GM21723 (cell line): ENCODE measurements at regions not wholly inside any gene's neighbourhood (a gene's known extent, or its start where the extent isn't known, plus 50 kb on each side); places are given as distances from the start of the nearest gene placed in this dataset.
A peak's percentile ranks its signal among the peaks of the same experiment; 100 is the strongest.
"Not testable (repeated sequence)": the region's sequence is repeated elsewhere in the genome, so short reads cannot be mapped to it uniquely, and the experiment has no call there.

Experiments
- ATAC-seq: cut with Tn5 transposase; IDR thresholded peaks from one replicate; pipeline ENCODE4 v1.9.1; 2021; ENCODE audit warnings: mild to moderate bottlenecking, moderate library complexity; ENCODE audit not compliant: unreplicated experiment

DNA sequence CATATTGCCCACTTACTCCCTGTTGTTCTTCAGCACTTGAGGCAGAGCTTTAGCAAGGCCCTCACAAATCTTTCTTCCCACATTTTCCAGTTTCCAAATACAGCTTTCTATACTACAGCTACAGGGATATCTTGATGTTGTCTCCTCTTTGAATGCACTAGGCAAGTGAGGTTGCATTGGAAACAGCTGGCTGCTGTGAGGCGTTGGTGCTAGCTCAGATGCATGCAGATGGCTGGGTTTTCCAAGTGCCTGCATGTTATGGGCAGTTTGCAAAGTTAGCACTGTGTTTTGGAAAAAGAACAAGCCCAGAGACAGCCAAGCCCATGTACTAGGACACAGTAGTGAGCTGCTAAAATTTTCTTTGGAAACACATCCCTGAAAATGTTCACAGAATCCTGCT lies 315.1 kb upstream of the RASGEF1B start:
- no peak for ATAC-seq

DNA sequence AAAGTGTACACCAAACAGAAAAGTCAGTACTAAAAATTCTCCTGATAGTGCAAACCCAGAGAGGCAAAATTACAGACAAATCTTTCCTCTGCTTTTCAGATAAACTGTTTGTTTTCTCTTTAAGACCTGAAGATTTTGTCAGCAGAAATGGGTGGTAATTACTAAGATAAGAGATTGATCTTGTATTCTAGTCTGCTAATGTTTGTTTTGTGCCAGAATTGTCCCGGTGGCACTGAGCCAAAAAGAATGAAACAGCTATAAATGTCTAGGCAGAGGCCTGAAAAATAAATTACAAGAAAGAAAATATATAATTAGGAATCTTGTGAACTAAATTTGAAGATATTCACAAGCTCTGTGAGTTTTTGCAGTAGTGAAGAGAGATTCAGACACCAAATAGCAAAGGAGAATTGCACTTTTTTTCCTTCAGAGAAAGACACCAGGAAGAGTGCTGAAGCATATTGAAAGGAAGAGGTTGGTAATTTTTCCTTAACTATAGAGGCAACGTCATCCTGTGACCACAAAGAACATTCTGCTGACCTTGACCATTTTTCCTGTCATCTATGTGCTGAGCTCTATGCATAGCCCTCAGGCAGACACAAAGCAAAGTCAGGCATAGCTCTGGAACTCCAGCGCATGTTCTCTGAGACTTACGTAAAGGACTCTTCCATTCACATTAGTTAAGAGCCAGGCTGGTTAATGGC lies 314.5 kb upstream of the RASGEF1B start:
- ATAC-seq: no peak

- no peak for ATAC-seq
These were observed 313.6 kb upstream of the RASGEF1B start for GRCh38 chr4:81785338-81785737.

DNA sequence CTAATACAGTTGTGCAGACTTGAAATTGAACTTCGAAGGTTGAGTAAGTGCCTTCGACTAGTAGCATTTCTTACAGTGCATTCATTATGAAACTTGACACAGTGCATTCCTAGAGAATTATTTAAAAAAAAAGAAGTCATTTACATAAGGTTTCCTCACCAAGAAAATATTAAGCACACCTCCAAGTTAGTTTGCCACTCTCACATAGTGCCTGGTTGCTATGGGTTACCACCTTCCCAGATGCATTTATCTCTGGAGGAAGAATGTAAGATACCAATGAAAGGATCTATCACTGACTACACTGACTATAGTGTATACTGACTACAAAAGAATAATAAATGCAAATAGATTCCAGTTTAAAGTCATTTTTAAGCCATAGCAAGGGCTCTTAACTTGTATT lies 311.9 kb upstream of the RASGEF1B start:
- ATAC-seq: no peak

- ATAC-seq: no peak
These were observed 310.1 kb upstream of the RASGEF1B start for GRCh38 chr4:81781799-81782198.

- not testable (repeated sequence) for ATAC-seq
These were observed 306.0 kb upstream of the RASGEF1B start for GRCh38 chr4:81777718-81778117.

- no peak for ATAC-seq
These were observed 305.1 kb upstream of the RASGEF1B start for GRCh38 chr4:81776794-81777193.

GRCh38 chr4:81773557-81773956 lies 301.9 kb upstream of the RASGEF1B start:
- no peak for ATAC-seq

DNA sequence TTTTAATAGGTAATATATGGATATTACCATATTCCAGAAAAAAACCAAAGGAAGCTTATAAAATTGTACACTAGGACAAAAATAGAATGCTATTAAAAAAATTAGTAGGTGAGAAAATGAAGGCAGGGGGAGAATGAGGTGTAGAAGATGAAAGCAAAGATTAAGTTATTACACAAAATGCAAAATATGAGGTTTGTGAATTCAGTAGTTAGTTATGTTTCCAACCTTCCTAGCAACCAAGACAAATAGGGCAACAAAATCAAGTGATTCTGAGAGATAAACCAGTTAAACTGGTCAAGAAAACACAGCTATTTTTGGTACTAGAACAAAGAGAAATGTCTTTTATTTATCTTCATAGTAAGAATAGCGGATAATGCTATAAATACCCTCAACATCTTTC lies 300.0 kb upstream of the RASGEF1B start:
- no peak for ATAC-seq

DNA sequence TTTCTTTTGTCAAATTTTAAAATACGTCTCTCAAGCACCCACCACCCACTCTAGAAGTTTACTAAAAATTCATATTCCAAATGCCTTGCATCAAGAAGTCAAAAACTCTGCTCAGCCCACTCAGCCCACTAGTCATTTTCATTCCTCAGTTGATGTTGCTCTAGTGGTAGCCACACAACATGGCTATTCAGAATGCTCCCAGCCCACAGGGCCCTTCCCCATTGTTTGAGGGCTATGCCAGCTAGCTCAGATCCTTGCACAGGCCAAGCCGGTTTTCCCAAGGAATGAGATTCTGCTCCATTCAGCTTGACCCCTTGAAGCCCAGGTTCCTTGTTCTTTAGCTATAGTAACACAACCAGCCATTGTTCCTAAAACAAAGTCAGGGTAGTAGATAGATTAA lies 297.5 kb upstream of the RASGEF1B start:
- no peak for ATAC-seq

DNA sequence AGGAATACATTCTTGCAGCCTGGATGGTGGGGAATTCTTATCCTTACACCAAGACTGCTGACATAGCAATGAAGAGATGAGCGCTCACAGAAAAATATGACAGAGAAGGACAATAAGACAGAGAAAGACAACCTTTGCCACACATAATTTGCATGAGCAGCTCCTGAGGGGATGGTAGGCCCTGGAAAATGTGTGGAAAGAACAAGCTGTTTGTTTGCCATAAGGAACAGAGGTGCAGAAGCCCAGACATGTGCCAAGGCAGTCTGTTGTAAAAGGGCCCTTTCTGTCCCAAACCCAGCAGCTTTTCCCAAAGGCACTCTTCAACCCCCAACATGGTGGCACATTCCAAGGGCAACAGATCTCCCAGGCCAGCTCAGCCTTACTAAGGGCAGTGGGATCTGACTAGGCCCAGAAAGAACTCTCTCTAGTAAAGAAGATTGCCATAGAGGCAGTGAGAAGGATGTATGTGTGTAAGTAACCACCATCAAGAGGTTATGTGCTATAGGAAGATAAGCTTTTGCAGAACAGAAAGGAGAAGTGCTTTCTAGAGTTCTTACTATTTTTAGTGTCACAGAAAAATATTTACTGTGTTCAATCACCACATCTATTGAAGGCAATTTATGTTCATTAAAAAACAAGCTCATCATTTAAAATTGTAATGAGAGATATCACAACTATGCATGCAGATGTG lies 287.0 kb upstream of the RASGEF1B start:
- no peak for ATAC-seq

GRCh38 chr4:81757691-81758090 lies 286.0 kb upstream of the RASGEF1B start:
- ATAC-seq: no peak

DNA sequence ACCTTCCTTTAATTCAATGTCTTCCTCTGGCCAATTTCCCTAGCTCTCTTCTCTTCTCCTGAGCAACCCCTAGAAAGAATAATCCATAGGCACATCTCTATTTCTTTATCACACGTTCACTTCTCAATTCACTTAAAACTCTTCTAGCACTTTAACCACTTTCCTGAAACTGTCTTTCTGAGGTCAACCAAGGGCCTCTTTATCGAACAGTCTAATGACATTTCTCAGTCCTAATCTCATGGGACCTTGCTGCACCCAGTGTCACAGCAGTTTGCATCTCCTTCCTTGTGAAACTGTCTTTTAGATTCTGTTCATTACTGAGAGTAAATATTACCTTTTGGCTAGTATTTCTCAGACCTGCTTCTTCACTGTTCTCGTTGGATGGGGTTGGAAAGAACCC lies 285.3 kb upstream of the RASGEF1B start:
- peak; percentile 83 for ATAC-seq

DNA sequence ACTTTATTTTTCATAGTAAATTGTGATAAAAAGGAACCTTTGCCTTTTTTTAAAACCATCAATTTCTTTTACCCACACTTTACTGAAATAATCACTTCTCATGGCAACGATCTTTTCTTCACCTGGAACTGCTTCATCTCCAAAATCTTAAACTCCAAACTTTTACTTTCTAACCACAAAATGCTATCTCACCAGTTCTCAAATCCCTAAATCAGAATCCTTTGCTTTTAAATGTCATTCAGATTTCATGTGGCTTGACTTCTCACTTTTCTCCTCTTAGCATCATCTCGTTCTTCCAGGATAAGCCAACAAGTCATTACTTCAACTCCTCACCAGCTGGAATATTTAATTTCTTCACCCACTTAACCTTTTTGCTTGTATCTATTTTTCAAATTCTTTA lies 284.3 kb upstream of the RASGEF1B start:
- ATAC-seq: no peak

DNA sequence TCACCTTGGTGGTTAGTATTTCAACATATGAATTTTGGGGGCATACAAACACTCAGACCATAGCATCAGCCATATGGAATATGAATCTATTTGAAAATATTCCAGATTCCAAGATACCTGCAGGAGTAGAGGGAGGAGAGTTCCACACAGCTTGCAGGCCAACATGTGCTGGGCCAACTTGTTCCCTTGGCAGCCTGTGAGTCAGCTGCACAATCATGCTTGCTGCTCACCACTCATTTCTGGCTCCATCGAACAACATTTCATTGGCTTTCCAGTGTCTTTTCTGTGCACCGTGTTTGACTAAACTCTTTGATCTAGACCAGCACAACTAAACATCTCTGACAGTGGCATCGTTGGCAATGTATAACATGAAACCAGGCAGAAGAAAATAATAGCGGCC lies 282.5 kb upstream of the RASGEF1B start:
- ATAC-seq: no peak

- ATAC-seq: no peak
These were observed 280.0 kb upstream of the RASGEF1B start for GRCh38 chr4:81751531-81752289.

- no peak for ATAC-seq
These were observed 275.7 kb upstream of the RASGEF1B start for GRCh38 chr4:81747242-81747930.

- no peak for ATAC-seq
These were observed 275.1 kb upstream of the RASGEF1B start for GRCh38 chr4:81746773-81747172.

DNA sequence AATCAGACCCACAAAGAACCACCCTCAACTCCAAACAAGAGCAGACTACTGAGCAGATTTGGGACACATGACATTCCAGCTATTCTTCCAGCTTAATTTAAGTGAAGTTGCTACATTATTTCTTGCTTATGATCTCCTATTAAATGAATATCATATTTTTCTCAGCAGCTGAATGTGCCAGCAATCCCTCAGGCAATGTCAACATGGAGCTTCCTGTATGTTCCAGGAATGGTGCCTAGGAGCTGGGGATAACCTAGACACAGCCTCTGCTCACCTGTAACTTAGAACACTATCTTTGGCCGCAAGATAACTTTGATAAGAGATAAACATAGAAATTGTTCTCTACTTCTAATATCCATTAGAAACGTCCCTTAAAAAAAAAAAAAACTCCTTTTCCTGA lies 274.4 kb upstream of the RASGEF1B start:
- ATAC-seq: no peak

GRCh38 chr4:81745050-81745449 lies 273.3 kb upstream of the RASGEF1B start:
- no peak for ATAC-seq

- no peak for ATAC-seq
These were observed 272.2 kb upstream of the RASGEF1B start for GRCh38 chr4:81743731-81744435.
